ENCODE measurements at regions not wholly inside any gene's neighbourhood (a gene's known extent, or its start where the extent isn't known, plus 50 kb on each side); places are given as distances from the start of the nearest gene placed in this dataset.

- TF ChIP-seq POLR2A (IDR thresholded peaks at IDR 0.05), result no peak
- TF ChIP-seq, protein P1, sequence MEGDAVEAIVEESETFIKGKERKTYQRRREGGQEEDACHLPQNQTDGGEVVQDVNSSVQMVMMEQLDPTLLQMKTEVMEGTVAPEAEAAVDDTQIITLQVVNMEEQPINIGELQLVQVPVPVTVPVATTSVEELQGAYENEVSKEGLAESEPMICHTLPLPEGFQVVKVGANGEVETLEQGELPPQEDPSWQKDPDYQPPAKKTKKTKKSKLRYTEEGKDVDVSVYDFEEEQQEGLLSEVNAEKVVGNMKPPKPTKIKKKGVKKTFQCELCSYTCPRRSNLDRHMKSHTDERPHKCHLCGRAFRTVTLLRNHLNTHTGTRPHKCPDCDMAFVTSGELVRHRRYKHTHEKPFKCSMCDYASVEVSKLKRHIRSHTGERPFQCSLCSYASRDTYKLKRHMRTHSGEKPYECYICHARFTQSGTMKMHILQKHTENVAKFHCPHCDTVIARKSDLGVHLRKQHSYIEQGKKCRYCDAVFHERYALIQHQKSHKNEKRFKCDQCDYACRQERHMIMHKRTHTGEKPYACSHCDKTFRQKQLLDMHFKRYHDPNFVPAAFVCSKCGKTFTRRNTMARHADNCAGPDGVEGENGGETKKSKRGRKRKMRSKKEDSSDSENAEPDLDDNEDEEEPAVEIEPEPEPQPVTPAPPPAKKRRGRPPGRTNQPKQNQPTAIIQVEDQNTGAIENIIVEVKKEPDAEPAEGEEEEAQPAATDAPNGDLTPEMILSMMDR (IDR thresholded peaks at IDR 0.05), result no peak
These were observed 871.1 kb upstream of the SLIT2 start for GRCh38 chr4:19380600-19380999.

All from adrenal gland (tissue), 5 donors.